ENCODE measurements at regions not wholly inside any gene's neighbourhood (a gene's known extent, or its start where the extent isn't known, plus 50 kb on each side); places are given as distances from the start of the nearest gene placed in this dataset.

GRCh38 chr2:78589871-78590270 is 435.6 kb upstream of the REG3G start:
- no peak for DNase-seq (ENCODE audit: low spot score)

- DNase-seq (ENCODE audit: low spot score), result no peak
Measured at GRCh38 chr2:78592491-78592890, 433.0 kb upstream of the REG3G start.

- no peak for DNase-seq (ENCODE audit: low spot score)
Measured at GRCh38 chr2:78601113-78601512, 424.4 kb upstream of the REG3G start.

GRCh38 chr2:78602862-78603261 is 422.6 kb upstream of the REG3G start:
- DNase-seq (ENCODE audit: low spot score), result no peak

- no peak for DNase-seq (ENCODE audit: low spot score)
Measured at GRCh38 chr2:78606895-78607294, 418.6 kb upstream of the REG3G start.

GRCh38 chr2:78614726-78615125 is 410.8 kb upstream of the REG3G start:
- no peak for DNase-seq (ENCODE audit: low spot score)

- no peak for DNase-seq (ENCODE audit: low spot score)
Measured at GRCh38 chr2:78615956-78616355, 409.5 kb upstream of the REG3G start.

GRCh38 chr2:78634425-78634824 is 391.1 kb upstream of the REG3G start:
- DNase-seq (ENCODE audit: low spot score), result no peak

- DNase-seq (ENCODE audit: low spot score), result no peak
Measured at GRCh38 chr2:78644854-78645253, 380.6 kb upstream of the REG3G start.

GRCh38 chr2:78646533-78647364 is 378.8 kb upstream of the REG3G start:
- no peak for DNase-seq (ENCODE audit: low spot score)

- DNase-seq (ENCODE audit: low spot score), result no peak
Measured at GRCh38 chr2:78648558-78648957, 376.9 kb upstream of the REG3G start.

GRCh38 chr2:78654941-78655340 is 370.6 kb upstream of the REG3G start:
- DNase-seq (ENCODE audit: low spot score), result no peak

GRCh38 chr2:78676921-78677696 is 348.4 kb upstream of the REG3G start:
- DNase-seq (ENCODE audit: low spot score), result no peak

- no peak for DNase-seq (ENCODE audit: low spot score)
Measured at GRCh38 chr2:78677774-78678173, 347.7 kb upstream of the REG3G start.

- no peak for DNase-seq (ENCODE audit: low spot score)
Measured at GRCh38 chr2:78681386-78681785, 344.1 kb upstream of the REG3G start.

- no peak for DNase-seq (ENCODE audit: low spot score)
Measured at GRCh38 chr2:78682781-78683180, 342.7 kb upstream of the REG3G start.

GRCh38 chr2:78686625-78687153 is 338.8 kb upstream of the REG3G start:
- no peak for DNase-seq (ENCODE audit: low spot score)

- DNase-seq (ENCODE audit: low spot score), result no peak
Measured at GRCh38 chr2:78699696-78700095, 325.8 kb upstream of the REG3G start.

- no peak for DNase-seq (ENCODE audit: low spot score)
Measured at GRCh38 chr2:78701546-78701945, 324.0 kb upstream of the REG3G start.

- DNase-seq (ENCODE audit: low spot score), result no peak
Measured at GRCh38 chr2:78707776-78708386, 317.6 kb upstream of the REG3G start.

- DNase-seq (ENCODE audit: low spot score), result no peak
Measured at GRCh38 chr2:78710632-78711375, 314.7 kb upstream of the REG3G start.

GRCh38 chr2:78715293-78715692 is 310.2 kb upstream of the REG3G start:
- DNase-seq (ENCODE audit: low spot score), result no peak

All from hematopoietic multipotent progenitor cell treated with erythropoietin and hydrocortisone succinate and interleukin-3 and kit ligand, for 17 days (in vitro differentiated cells).